Ectodermal cell (in vitro differentiated cells): ENCODE measurements at regions not wholly inside any gene's neighbourhood (a gene's known extent, or its start where the extent isn't known, plus 50 kb on each side); places are given as distances from the start of the nearest gene placed in this dataset.

Source experiments
- H3K27ac ChIP-seq: 2 replicates; pipeline ENCODE4 v1.7.0; 2013; ENCODE audit warnings: mild to moderate bottlenecking, low read depth, low read length; ENCODE audit not compliant: insufficient read depth, poor library complexity, severe bottlenecking
- H3K27me3 ChIP-seq: 2 replicates; pipeline ENCODE4 v1.7.0; 2013; ENCODE audit warnings: mild to moderate bottlenecking, low read length; ENCODE audit not compliant: insufficient read depth, control insufficient read depth, poor library complexity, severe bottlenecking
- H3K36me3 ChIP-seq: one replicate; pipeline ENCODE4 v1.7.0; 2013; ENCODE audit warnings: low read length; ENCODE audit not compliant: control insufficient read depth, insufficient read depth
- H3K4me1 ChIP-seq: one replicate; pipeline ENCODE4 v1.7.0; 2013; ENCODE audit warnings: low read length; ENCODE audit not compliant: control insufficient read depth, insufficient read depth
- H3K4me3 ChIP-seq: 2 replicates; pipeline ENCODE4 v1.7.0; 2013; ENCODE audit warnings: low read depth, low read length, control low read depth; ENCODE audit not compliant: insufficient read depth
- H3K9me3 ChIP-seq: 2 replicates; pipeline ENCODE4 v1.7.0; 2013; ENCODE audit warnings: mild to moderate bottlenecking, low read length, moderate library complexity; ENCODE audit not compliant: control insufficient read depth
- WGBS, 2 experiments: methylation state at CpG; one replicate each; pipeline ENCODE4 v1.1.7; 2013; ENCODE audit warnings: missing lambda C conversion rate in 2 of 2; 5-methylcytosine and 5-hydroxymethylcytosine counted together

DNA sequence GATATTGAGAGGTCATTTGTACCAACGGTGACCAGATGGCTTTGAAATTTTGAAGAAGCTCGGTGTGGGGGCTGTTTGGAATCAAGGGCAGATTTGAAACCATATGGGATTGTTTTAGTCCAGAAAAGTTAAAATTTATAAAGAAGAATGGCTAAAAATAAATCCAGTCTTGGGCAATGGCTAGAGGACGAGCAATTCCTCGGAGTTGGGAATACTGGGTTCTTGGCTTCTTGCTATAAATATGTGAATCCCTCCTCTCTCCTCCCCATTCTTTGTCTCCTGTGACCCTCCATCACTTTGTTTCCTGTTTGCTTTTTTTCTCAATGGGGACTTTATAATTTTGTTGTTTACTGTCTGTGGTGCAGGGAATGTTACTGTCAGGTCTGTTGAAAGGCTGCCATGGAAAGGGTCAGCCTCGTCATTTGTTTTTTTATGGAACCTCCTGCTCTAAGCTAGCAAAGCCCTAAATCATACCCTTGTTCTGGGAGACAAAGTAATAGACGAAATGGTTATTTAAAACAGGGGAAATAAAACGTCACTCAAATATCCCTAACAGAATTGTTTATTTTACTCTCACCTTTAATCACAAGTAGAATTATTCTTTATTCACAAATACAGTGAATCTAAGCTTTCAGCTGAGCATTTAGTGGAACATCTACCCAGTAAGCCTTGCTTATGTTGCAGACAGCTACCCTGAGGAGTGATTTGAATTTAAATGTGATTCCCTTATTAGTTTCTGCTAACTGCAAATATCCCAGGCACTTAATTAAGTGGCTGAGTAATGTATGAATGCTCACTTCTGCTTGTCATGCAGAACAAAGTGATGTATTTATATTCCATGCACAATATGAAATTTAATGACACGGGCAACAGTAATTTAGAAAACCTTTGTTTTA, 273.1 kb upstream of the NOVA1 start:
- Histone ChIP-seq H3K9me3 (no peaks in the 10 kb centered on the region), H3K27ac (no peak overlapping the region), H3K27me3 (no peaks in the 10 kb centered on the region), H3K4me1 (peaks cover 22% of the 10 kb centered on the region), H3K4me3 (no peak overlapping the region), H3K36me3 (no peaks in the 10 kb centered on the region)
- WGBS, 2 experiments = 79 to 82% methylated on average over 7 to 8 of the region's 8 CpGs

DNA sequence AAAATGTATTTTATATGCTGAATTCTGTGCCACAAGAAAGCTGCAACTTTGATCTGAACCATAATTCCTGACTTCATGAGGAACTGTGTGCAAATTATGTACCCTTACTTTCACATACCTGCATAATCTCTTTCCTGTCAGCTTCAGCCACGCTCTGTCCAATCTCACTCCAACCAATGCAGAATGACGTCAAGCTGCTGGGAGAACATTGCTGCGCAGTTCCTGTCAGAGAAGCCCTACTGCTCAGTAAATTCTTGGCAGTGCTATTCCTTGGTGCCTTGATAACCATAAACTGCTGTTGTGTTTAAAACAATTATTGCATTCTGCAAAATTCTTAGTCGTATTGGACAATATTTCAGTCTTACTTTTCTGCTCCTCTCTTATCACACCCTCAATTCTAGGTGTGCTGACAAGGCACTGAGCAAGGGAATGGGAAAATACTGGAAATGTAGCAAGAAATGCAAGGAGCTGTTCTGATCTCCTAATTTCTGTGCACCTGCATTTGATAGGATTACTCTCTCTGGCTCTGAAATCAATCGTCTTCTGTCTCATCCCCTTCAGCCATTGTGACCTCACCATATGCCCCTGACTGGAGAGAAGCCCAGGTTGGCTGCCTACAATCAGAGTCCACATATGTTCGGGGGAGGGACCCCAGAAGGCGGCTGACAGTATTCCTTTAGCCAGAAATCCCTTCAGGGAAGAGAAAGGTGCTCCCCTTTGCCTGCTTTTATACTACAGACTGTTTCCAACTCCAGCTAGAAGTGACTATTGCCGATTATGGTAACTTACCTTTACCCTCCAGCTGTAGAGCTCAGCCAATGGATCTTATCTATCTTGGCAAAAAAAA, 274.9 kb upstream of the NOVA1 start:
- H3K36me3 ChIP-seq = no peaks in the 10 kb centered on the region
- H3K4me1 ChIP-seq = peaks cover 22% of the 10 kb centered on the region
- WGBS, 2 experiments = 82 to 88% methylated on average over 7 to 8 of the region's 8 CpGs
- H3K9me3 ChIP-seq = no peaks in the 10 kb centered on the region
- no peaks in the 10 kb centered on the region for H3K27me3 ChIP-seq
- no peak overlapping the region for H3K27ac ChIP-seq
- no peak overlapping the region for H3K4me3 ChIP-seq

DNA sequence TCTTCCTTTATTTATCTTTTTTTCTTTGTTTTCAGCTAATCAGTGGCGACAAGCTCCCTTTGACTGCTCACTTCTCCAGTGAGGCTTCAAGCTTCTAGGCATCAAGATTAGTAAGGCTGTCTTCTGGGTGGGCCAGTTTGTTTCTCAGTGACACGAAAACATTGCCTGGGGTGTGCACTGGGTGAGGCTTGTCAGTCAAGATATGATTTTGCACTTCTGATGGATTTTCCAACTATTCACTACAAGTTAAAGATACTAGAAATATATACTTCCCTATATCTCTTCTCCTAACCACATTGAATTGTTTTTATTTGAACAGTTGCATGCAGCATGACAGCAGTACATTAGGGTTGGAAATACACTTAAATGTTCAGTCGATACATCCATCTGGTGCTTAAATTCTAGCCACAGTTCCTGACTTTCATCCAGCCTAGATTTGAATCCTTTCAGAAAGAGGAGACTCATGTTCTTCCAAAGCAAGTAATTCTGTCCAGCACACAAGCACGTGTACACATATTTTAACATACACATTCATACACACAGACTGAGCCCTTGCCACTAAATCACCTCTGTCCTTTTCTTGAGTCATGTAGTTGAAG, 275.6 kb upstream of the NOVA1 start:
- H3K4me3 ChIP-seq = no peak overlapping the region
- H3K9me3 ChIP-seq = no peaks in the 10 kb centered on the region
- 88 to 92% methylated on average over 4 of the region's 4 CpGs for WGBS, 2 experiments
- H3K27ac ChIP-seq = no peak overlapping the region
- no peaks in the 10 kb centered on the region for H3K36me3 ChIP-seq
- H3K27me3 ChIP-seq = no peaks in the 10 kb centered on the region
- H3K4me1 ChIP-seq = peaks cover 22% of the 10 kb centered on the region

DNA sequence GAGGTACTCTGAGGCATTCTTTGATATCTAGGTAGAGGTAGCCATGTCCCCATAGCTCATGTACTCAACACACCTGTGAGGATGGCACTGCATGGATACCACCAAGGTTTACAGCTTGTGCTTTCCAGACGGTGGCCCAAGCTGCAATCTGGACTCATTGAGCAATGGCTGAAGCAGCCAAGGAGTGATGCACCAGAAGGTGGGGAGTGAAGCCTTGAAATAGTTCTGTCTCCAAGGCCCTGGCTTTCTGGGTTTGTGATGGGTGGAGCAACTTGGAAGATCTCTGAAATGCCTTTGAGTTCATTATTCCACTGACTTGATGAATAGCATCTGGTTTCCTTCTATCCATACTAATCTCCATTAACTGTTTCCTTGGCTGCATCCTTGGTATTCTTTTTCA, 290.0 kb upstream of the NOVA1 start:
- Histone ChIP-seq H3K9me3 (no peaks in the 10 kb centered on the region), H3K27ac (no peak overlapping the region)
- WGBS, 2 experiments = 93 to 95% methylated on average over 1 of the region's 1 CpG

DNA sequence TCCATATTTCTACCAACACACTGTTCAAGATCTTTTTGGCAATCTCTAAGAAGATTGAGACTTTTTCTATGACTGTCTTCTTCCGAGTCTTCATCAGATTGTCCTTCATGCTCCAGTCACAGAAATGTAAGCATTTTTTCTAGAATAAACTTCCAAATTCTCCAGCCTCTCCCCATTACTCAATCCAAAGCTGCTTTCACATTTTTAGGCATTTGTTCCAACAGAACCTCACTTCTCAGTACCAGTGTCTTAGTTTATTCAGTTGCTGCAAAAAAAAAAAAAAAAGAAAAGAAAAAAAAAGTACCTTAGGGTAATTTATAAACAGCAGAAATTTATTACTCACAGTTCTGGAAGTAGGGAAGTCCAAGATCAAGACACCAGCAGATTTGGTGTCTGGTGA, 290.8 kb upstream of the NOVA1 start:
- H3K9me3 ChIP-seq = no peaks in the 10 kb centered on the region
- no peaks in the 10 kb centered on the region for H3K27me3 ChIP-seq
- no peaks in the 10 kb centered on the region for H3K4me1 ChIP-seq
- H3K36me3 ChIP-seq = no peaks in the 10 kb centered on the region
- WGBS, 2 experiments = 96 to 100% methylated on average over 1 of the region's 1 CpG
- no peak overlapping the region for H3K4me3 ChIP-seq
- H3K27ac ChIP-seq = no peak overlapping the region

More for the DNA sequence above, 290.0 kb upstream of the NOVA1 start:
- Histone ChIP-seq H3K27me3 (no peaks in the 10 kb centered on the region), H3K4me1 (no peaks in the 10 kb centered on the region), H3K36me3 (no peaks in the 10 kb centered on the region), H3K4me3 (no peak overlapping the region)

DNA sequence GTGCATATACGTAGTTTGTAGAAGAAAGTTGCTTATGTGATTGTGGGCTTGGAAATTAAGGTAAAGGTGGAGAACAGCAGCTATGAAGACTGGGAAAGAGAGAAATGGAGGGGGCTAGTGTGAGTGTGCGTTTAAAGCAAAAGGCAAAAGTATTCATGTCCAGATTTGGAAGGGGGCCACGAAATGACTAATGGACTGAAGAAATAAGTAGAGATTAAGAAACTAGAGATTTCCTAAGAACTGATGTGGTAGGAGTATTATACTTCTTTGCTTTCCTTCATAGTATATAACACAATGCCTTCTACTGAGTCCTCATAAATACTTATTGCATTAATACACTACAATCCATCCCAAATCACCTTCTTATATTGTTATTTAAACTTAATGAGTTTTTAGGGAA, 298.6 kb upstream of the NOVA1 start:
- no peak overlapping the region for H3K4me3 ChIP-seq
- no peaks in the 10 kb centered on the region for H3K36me3 ChIP-seq
- H3K27ac ChIP-seq = no peak overlapping the region
- H3K27me3 ChIP-seq = no peaks in the 10 kb centered on the region
- no peaks in the 10 kb centered on the region for H3K4me1 ChIP-seq
- WGBS, 2 experiments = 90 to 93% methylated on average over 3 of the region's 3 CpGs
- H3K9me3 ChIP-seq = no peaks in the 10 kb centered on the region

DNA sequence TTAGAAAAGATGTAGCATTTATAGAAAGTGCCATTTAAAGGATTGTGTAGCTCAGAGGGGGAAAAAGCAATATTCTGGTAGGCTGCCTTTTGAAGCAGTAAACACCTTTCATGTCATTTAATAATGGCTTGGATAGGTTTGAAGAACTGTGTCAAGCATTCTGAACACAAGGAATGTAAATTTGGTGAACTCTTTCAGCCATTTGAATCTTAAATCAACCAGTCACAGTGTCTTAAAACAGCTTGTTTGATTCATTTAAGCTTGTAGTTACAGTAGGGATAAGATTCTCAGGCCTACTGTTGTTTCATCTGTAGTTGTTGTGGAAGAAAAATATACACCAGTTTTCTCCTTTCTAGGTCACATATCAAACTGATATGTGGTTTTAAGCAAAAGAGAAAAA, 299.4 kb upstream of the NOVA1 start:
- Histone ChIP-seq H3K4me3 (no peak overlapping the region), H3K27me3 (no peaks in the 10 kb centered on the region), H3K4me1 (no peaks in the 10 kb centered on the region), H3K36me3 (no peaks in the 10 kb centered on the region), H3K27ac (no peak overlapping the region), H3K9me3 (no peaks in the 10 kb centered on the region)

DNA sequence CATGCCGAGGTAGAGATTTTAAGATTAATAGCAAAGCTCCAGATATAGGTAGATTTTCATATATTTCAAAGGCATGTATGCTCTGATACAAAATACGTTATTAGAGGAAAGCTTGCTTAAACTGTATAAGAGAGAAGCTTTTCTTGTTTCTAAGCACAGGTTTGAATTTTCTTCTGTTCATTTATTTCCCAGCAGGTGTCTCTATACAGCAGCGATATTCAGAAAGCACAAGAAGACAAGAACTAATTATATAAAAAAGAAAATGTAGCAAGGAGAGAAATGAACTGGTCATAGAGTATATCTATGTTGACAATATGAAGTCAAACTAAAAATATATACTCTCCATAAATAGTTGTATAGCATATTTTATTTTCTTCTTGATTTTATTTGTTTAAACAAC, 307.4 kb upstream of the NOVA1 start:
- Histone ChIP-seq H3K4me3 (no peak overlapping the region), H3K36me3 (no peaks in the 10 kb centered on the region), H3K27ac (no peak overlapping the region), H3K9me3 (no peaks in the 10 kb centered on the region), H3K27me3 (no peaks in the 10 kb centered on the region), H3K4me1 (no peaks in the 10 kb centered on the region)
- WGBS, 2 experiments = 82 to 93% methylated on average over 2 of the region's 3 CpGs

DNA sequence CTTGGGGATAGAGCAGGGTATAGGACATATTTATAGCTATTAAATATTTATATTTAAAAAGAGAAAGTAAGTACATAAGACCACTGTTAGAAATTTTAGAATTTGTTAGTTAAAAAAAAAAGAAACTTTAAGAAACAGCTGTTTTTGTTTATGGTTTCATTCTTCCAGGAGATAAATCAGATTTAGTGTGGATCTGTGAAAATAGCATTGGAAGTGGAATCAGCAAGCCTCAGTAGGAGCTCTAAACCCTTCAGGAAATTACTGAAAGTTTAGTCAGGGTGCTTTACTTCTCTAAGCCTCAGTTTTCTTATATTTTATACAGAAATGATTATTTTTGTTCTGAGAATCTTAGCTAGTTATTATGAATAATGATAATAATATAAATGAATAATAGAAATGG, 316.0 kb upstream of the NOVA1 start:
- no peaks in the 10 kb centered on the region for H3K27me3 ChIP-seq
- no peaks in the 10 kb centered on the region for H3K9me3 ChIP-seq
- no peaks in the 10 kb centered on the region for H3K4me1 ChIP-seq
- H3K27ac ChIP-seq = no peak overlapping the region
- H3K4me3 ChIP-seq = no peak overlapping the region
- no peaks in the 10 kb centered on the region for H3K36me3 ChIP-seq

DNA sequence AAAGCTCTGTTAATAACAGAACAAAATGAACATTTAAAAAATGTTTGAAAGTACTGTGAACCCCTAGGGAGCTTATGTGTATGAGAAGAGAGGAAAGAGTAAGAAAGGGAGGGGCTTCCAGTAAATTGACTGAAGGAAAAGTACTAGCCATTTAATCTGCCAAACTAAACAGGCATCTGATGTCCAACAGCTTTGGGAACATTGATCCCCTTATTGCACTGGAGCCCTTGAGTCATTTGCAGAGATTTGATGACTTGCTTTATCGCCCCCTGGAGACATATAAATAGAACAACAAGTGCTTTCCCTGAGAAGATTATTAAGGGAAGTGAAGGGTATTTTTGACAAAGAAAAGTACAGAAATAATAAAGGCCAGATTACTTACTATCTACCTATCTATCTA, 319.3 kb upstream of the NOVA1 start:
- Histone ChIP-seq H3K27me3 (no peaks in the 10 kb centered on the region), H3K36me3 (no peaks in the 10 kb centered on the region), H3K9me3 (no peaks in the 10 kb centered on the region), H3K4me3 (no peak overlapping the region), H3K27ac (no peak overlapping the region), H3K4me1 (no peaks in the 10 kb centered on the region)
- WGBS, 2 experiments = 14% methylated on average over 1 of the region's 1 CpG; no CpG with 5 or more reads in 1 of the 2 experiments
